ENCODE measurements at regions not wholly inside any gene's neighbourhood (a gene's known extent, or its start where the extent isn't known, plus 50 kb on each side); places are given as distances from the start of the nearest gene placed in this dataset.

DNA sequence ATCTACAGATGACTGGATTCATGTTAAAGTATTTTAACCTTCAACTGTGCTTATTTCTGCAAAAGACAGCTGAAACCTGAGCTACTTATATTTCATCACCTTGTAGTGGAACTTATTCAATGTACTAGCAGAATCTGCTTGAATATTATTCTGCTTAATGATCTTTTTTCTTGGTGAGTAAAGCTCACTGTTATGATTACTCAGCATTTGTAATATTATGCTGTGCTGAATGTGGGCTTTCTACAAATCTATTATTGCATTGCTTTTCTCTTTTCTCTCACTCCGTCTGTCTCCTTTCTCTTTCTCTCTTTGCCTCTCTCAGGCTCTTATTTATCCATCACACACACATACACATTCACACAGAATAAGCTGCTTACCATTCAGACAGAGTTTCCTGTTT lies 98.7 kb upstream of the TMEM196 start:
- H3K4me1 Mint-ChIP-seq (ENCODE audit: low read depth), result no peaks in the 10 kb centered on the region
- intact Hi-C loops (cut with micrococcal nuclease), result no loop called here
- no peaks in the 10 kb centered on the region for H3K27me3 Mint-ChIP-seq
- no peak for DNase-seq
- H3K9me3 Mint-ChIP-seq, result peaks cover 2% of the 10 kb centered on the region
- ChIA-PET POLR2A (no interaction called here), CTCF (no interaction called here)
- H3K27ac Mint-ChIP-seq, result no peak overlapping the region
- no peaks in the 10 kb centered on the region for H3K36me3 Mint-ChIP-seq
- no peak overlapping the region for H3K4me3 Mint-ChIP-seq

DNA sequence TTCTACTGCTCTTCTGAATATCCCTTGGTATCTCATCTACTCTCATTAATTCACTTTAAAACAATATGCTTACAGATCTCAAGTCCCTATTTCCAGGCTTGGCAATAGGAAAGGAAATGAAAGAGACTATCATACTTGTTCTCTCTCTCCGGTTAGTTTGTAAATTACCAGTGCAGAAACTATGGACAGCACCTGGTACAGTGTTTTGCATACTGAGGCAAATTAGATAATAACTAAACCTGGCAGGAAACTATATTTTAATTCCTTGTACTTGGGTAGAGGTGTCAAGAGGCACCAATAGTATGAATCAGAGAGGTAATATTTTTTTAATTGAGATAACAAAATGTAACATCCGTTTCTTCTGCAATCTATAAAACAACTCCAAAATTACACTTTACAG lies 97.7 kb upstream of the TMEM196 start:
- Mint-ChIP-seq H3K9me3 (peaks cover 2% of the 10 kb centered on the region), H3K27me3 (no peaks in the 10 kb centered on the region), H3K27ac (no peak overlapping the region), H3K4me3 (no peak overlapping the region), H3K4me1 (ENCODE audit: low read depth) (no peaks in the 10 kb centered on the region), H3K36me3 (no peaks in the 10 kb centered on the region)
- POLR2A ChIA-PET, result no interaction called here
- intact Hi-C loops (cut with micrococcal nuclease), result no loop called here
- CTCF ChIA-PET, result no interaction called here
- no peak for DNase-seq

DNA sequence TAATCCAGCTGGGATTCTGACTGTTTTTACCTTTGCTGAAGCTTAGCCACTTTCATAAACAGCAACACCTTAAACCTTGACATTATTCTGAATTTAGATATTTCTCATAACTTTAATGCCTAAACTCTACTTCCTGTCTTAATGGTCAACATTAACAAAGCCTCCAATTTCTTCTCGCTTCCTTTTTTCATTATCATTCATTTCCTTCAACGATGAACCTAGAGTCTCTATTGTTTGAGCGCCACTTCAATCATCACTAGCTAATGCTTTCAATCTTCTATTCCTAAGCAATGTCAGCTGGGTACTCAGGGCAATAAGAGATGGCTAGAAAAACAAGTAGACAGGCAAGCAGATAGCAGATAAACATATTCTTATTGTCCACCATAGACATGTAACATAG lies 96.6 kb upstream of the TMEM196 start:
- no peak overlapping the region for H3K27ac Mint-ChIP-seq
- intact Hi-C loops (cut with micrococcal nuclease), result no loop called here
- CTCF ChIA-PET, result no interaction called here

DNA sequence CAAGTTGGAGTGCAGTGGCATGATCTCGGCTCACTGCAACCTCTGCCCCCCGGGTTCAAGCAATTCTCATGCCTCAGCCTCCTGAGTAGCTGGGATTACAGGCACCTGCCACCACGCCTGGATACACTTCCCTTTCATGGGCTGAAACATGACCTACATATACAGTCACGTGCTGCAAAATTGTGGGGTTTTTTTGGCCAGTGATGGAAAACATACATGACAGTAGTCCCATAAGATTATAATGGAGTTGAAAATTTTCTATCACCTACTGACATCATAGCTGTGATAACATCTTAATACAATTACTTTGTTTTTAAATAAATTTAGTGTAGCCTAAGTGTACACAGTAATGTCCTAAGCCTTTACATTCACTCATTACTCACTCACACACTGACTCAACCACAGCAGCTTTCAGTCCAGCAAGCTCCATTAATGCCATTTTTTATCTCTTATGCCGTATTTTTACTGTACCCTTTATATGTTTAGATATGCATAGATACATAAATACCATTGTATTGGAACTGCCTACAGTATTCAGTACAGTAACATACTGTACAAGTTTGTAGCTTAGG lies 79.9 kb upstream of the TMEM196 start:
- Mint-ChIP-seq H3K9me3 (no peaks in the 10 kb centered on the region), H3K4me1 (ENCODE audit: low read depth) (no peaks in the 10 kb centered on the region), H3K4me3 (no peak overlapping the region), H3K36me3 (no peaks in the 10 kb centered on the region), H3K27ac (no peak overlapping the region), H3K27me3 (no peaks in the 10 kb centered on the region)
- intact Hi-C loops (cut with micrococcal nuclease), result no loop called here
- ChIA-PET CTCF (no interaction called here), POLR2A (no interaction called here)
- DNase-seq, result no peak

More for the DNA sequence above, 96.6 kb upstream of the TMEM196 start:
- Mint-ChIP-seq H3K4me3 (no peak overlapping the region), H3K4me1 (ENCODE audit: low read depth) (no peaks in the 10 kb centered on the region), H3K36me3 (no peaks in the 10 kb centered on the region), H3K9me3 (peaks cover 2% of the 10 kb centered on the region), H3K27me3 (no peaks in the 10 kb centered on the region)
- no peak for DNase-seq
- POLR2A ChIA-PET, result no interaction called here

DNA sequence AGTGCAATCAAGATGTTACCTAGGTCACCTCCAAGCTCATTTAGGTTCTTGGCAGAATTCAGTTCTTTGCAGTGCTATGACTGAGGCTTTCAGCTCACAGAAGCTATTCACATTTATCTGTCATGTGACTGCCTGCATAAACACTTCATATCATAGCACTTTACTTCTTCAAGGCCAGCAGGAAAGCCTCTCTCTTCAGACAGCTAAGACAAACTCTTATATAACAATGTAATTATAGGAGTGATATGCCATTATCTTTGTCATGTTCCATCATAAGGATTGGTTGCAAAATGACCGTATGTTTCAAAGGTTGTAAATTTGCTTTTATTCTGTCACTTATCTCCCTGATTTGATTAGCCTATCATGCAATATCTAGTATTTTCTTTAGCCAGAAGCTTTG lies 78.8 kb upstream of the TMEM196 start:
- DNase-seq, result no peak
- POLR2A ChIA-PET, result no interaction called here
- CTCF ChIA-PET, result no interaction called here
- Mint-ChIP-seq H3K4me3 (no peak overlapping the region), H3K4me1 (ENCODE audit: low read depth) (no peaks in the 10 kb centered on the region), H3K27ac (no peak overlapping the region), H3K27me3 (no peaks in the 10 kb centered on the region), H3K36me3 (no peaks in the 10 kb centered on the region), H3K9me3 (no peaks in the 10 kb centered on the region)
- intact Hi-C loops (cut with micrococcal nuclease), result no loop called here

DNA sequence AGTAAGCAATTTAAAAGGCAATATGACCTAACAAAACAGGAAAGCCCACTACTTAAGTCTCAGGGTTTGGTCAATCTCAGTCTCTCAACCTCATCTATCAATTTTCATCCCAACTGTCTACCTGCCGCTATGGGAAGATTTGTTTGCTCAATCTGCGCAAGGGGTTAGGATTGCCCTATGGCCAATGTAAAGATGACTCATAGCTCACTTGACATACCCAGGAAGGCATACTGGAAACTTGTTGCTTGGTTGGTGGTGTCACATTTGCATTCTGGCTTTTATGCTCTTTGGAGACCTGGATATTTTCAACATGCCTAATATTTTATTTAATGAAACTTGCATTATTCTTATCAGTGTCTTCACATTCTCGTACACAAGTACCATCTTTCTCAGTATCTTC lies 78.1 kb upstream of the TMEM196 start:
- H3K4me1 Mint-ChIP-seq (ENCODE audit: low read depth), result no peaks in the 10 kb centered on the region
- CTCF ChIA-PET, result no interaction called here

DNA sequence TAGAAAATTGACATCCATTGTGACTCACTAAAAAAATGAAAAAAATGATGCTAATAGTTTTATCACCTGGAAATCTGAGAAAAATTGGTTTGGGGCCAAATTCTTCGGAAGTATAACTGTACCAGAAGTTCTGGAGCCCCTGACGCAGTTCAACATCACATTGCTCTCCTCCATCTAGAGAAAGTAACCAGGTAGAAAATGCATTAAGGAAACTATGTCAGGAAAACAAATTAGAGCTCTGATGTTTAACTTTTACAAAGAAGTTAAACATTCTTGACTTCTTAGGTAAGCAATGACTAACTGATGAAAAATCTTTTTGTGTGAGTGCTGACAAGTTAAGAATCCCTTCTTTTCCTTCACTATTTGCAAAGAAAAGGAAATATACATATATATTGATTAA lies 61.1 kb upstream of the TMEM196 start:
- no peaks in the 10 kb centered on the region for H3K36me3 Mint-ChIP-seq
- DNase-seq, result no peak
- CTCF ChIA-PET, result no interaction called here
- no peaks in the 10 kb centered on the region for H3K4me1 Mint-ChIP-seq (ENCODE audit: low read depth)
- H3K27ac Mint-ChIP-seq, result no peak overlapping the region
- no peaks in the 10 kb centered on the region for H3K9me3 Mint-ChIP-seq
- H3K4me3 Mint-ChIP-seq, result no peak overlapping the region
- H3K27me3 Mint-ChIP-seq, result no peaks in the 10 kb centered on the region
- POLR2A ChIA-PET, result no interaction called here
- intact Hi-C loops (cut with micrococcal nuclease), result no loop called here

More for the DNA sequence above, 78.1 kb upstream of the TMEM196 start:
- intact Hi-C loops (cut with micrococcal nuclease), result no loop called here
- no peak overlapping the region for H3K27ac Mint-ChIP-seq
- POLR2A ChIA-PET, result no interaction called here
- H3K4me3 Mint-ChIP-seq, result no peak overlapping the region
- no peak for DNase-seq
- H3K36me3 Mint-ChIP-seq, result no peaks in the 10 kb centered on the region
- no peaks in the 10 kb centered on the region for H3K9me3 Mint-ChIP-seq
- no peaks in the 10 kb centered on the region for H3K27me3 Mint-ChIP-seq

DNA sequence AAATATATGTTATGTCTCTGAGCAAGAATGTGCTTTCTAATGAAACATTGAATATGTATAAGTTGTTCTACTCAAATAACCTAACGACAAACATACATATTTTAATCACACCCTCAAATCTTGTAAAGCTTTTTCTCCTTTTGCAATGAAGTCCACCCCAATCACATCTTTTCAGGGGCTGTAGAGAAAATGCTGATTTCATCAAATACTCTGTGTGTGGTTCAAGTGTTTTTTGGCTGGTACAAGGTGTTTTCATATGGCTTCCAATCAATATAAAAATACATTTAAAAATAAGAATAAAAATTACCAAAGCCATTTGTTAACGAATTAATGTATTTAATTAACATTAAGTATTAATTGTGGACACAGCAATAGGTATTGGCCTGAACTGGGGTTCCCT lies 57.2 kb upstream of the TMEM196 start:
- DNase-seq, result no peak
- Mint-ChIP-seq H3K9me3 (no peaks in the 10 kb centered on the region), H3K27ac (no peak overlapping the region), H3K4me3 (no peak overlapping the region), H3K27me3 (no peaks in the 10 kb centered on the region), H3K36me3 (no peaks in the 10 kb centered on the region), H3K4me1 (ENCODE audit: low read depth) (no peaks in the 10 kb centered on the region)
- intact Hi-C loops (cut with micrococcal nuclease), result no loop called here
- ChIA-PET CTCF (no interaction called here), POLR2A (no interaction called here)
